ENCODE measurements at regions not wholly inside any gene's neighbourhood (a gene's known extent, or its start where the extent isn't known, plus 50 kb on each side); places are given as distances from the start of the nearest gene placed in this dataset.

- H3K27ac ChIP-seq = no peak overlapping the region
- TF ChIP-seq CTCF (conservative IDR thresholded peaks at IDR 0.05) = no peak
- TF ChIP-seq ZFX (IDR thresholded peaks at IDR 0.05) = no peak
Measured at GRCh38 chr3:95588473-95588872, 1225.9 kb upstream of the EPHA6 start.

GRCh38 chr3:95595416-95596075 lies 1218.8 kb upstream of the EPHA6 start:
- H3K27ac ChIP-seq = no peak overlapping the region
- TF ChIP-seq CTCF (conservative IDR thresholded peaks at IDR 0.05) (no peak), ZFX (IDR thresholded peaks at IDR 0.05) (no peak)

- no peak overlapping the region for H3K27ac ChIP-seq
- no peak for TF ChIP-seq ZFX (IDR thresholded peaks at IDR 0.05)
- TF ChIP-seq CTCF (conservative IDR thresholded peaks at IDR 0.05) = no peak
Measured at GRCh38 chr3:95607926-95608325, 1206.5 kb upstream of the EPHA6 start.

- no peak for TF ChIP-seq ZFX (IDR thresholded peaks at IDR 0.05)
- no peak for TF ChIP-seq CTCF (conservative IDR thresholded peaks at IDR 0.05)
- H3K27ac ChIP-seq = no peak overlapping the region
Measured at GRCh38 chr3:95609411-95609810, 1205.0 kb upstream of the EPHA6 start.

GRCh38 chr3:95612611-95613010 lies 1201.8 kb upstream of the EPHA6 start:
- TF ChIP-seq ZFX (IDR thresholded peaks at IDR 0.05) (no peak), CTCF (conservative IDR thresholded peaks at IDR 0.05) (no peak)
- H3K27ac ChIP-seq = no peak overlapping the region

GRCh38 chr3:95613993-95614392 lies 1200.4 kb upstream of the EPHA6 start:
- TF ChIP-seq ZFX (IDR thresholded peaks at IDR 0.05) (no peak), CTCF (conservative IDR thresholded peaks at IDR 0.05) (no peak)
- no peak overlapping the region for H3K27ac ChIP-seq

- H3K27ac ChIP-seq = no peak overlapping the region
- TF ChIP-seq ZFX (IDR thresholded peaks at IDR 0.05) = no peak
- TF ChIP-seq CTCF (conservative IDR thresholded peaks at IDR 0.05) = no peak
Measured at GRCh38 chr3:95615592-95616310, 1198.6 kb upstream of the EPHA6 start.

Data from C4-2B (cell line).